Common myeloid progenitor, CD34-positive (primary cell): ENCODE measurements at regions not wholly inside any gene's neighbourhood (a gene's known extent, or its start where the extent isn't known, plus 50 kb on each side); places are given as distances from the start of the nearest gene placed in this dataset.

Source experiments
- CTCF ChIA-PET: fragments of 350-600 bp; sonication (Branson Sonifier 250); formaldehyde crosslinking; loops from one replicate; lab custom pipeline; 2021; ENCODE audit warnings: antibody characterized with exemption; lab: Charles Lee
- POLR2A ChIA-PET: fragments of 350-600 bp; sonication (Branson Sonifier 250); formaldehyde crosslinking; loops from one replicate; lab custom pipeline; 2021; ENCODE audit warnings: antibody characterized with exemption; lab: Charles Lee
- DNase-seq, 3 donors: peaks; one replicate each; pipeline versions ENCODE4 v3.0.0 to v3.0.0-alpha.2; 2013
- H3K27ac ChIP-seq, 2 experiments: 1 replicate in 1 of 2; 2 replicates in 1 of 2; pipeline ENCODE4 v1.7.0; 2013; ENCODE audit warnings: inconsistent platforms in 2 of 2, low read length in 2 of 2, mild to moderate bottlenecking in 2 of 2, low read depth in 1 of 2, moderate library complexity in 1 of 2; ENCODE audit not compliant: severe bottlenecking in 2 of 2, insufficient read depth in 1 of 2, poor library complexity in 1 of 2
- H3K27me3 ChIP-seq, 5 experiments: replicated peaks in 2 of 5; 1 replicate in 3 of 5; 2 replicates in 2 of 5; pipeline versions ENCODE4 v1.6.1 to v1.7.0; 2013; ENCODE audit warnings: low read length in 4 of 5, mild to moderate bottlenecking in 2 of 5, moderate library complexity in 2 of 5, inconsistent platforms in 1 of 5; ENCODE audit not compliant: insufficient read depth in 5 of 5, control insufficient read depth in 4 of 5
- H3K36me3 ChIP-seq, 4 experiments: 1 replicate in 2 of 4; 2 replicates in 2 of 4; pipeline versions ENCODE4 v1.6.1 to v1.7.0; 2013; ENCODE audit warnings: low read length in 3 of 4, control low read depth in 1 of 4, mild to moderate bottlenecking in 1 of 4; ENCODE audit not compliant: control insufficient read depth in 4 of 4, insufficient read depth in 4 of 4
- H3K4me1 ChIP-seq, 4 experiments: 1 replicate in 3 of 4; 2 replicates in 1 of 4; pipeline versions ENCODE4 v1.6.1 to v1.7.1; 2013; ENCODE audit warnings: low read length in 3 of 4, mild to moderate bottlenecking in 3 of 4, control low read depth in 1 of 4, inconsistent platforms in 1 of 4, moderate library complexity in 1 of 4; ENCODE audit not compliant: control insufficient read depth in 4 of 4, insufficient read depth in 4 of 4; ENCODE audit errors: control extremely low read depth in 1 of 4
- H3K4me3 ChIP-seq, 7 experiments: 1 replicate in 4 of 7; 2 replicates in 3 of 7; pipeline versions ENCODE4 v1.5.1 to v1.7.0; 2013; ENCODE audit warnings: mild to moderate bottlenecking in 7 of 7, low read length in 6 of 7, moderate library complexity in 6 of 7, inconsistent platforms in 2 of 7, low read depth in 2 of 7, control low read depth in 1 of 7; ENCODE audit not compliant: insufficient read depth in 4 of 7, control insufficient read depth in 1 of 7; ENCODE audit errors: extremely low read depth in 1 of 7
- H3K9me3 ChIP-seq, 5 experiments: 1 replicate in 4 of 5; 2 replicates in 1 of 5; pipeline versions ENCODE4 v1.6.1 to v1.7.1; 2013; ENCODE audit warnings: low read length in 4 of 5, mild to moderate bottlenecking in 2 of 5, inconsistent platforms in 1 of 5, low read depth in 1 of 5, moderate library complexity in 1 of 5; ENCODE audit not compliant: control insufficient read depth in 4 of 5, insufficient read depth in 2 of 5; ENCODE audit errors: control extremely low read depth in 1 of 5
- WGBS: methylation state at CpG from one replicate; pipeline ENCODE4 v1.1.5; 2013; ENCODE audit not compliant: insufficient coverage; 5-methylcytosine and 5-hydroxymethylcytosine counted together

GRCh38 chr2:180495606-180496005, 484.8 kb upstream of the UBE2E3 start:
- Histone ChIP-seq H3K36me3 (no peaks in the 10 kb centered on the region), H3K27ac (no peak overlapping the region), H3K9me3 (peaks cover 0 to 2% (median 0%) of the 10 kb centered on the region in 5 experiments), H3K4me1 (no peaks in the 10 kb centered on the region), H3K4me3 (no peak overlapping the region), H3K27me3 (no peaks in the 10 kb centered on the region)
- 90% methylated on average over 2 of the region's 2 CpGs for WGBS
- ChIA-PET CTCF (no interaction called here), POLR2A (no interaction called here)
- no peak for DNase-seq

DNA sequence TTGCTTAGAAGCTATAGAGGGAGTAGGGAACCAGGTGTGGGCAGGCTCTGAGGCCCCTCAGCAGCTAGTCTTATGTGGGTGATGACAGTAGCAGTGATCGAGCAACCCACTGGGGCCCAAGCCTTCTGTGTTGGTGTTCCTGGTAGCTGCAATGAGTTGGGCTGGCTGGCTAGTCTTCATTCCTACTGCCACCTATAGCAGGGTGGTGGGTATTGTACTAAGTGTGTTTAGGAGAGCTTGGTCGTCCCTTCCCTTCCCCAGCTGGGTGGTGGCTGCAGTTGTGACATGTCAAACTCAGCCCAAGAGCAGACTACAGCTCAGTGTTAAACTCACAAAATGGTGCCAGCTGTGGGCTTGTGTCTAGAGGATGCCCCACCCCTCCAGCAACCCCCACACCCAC, 486.1 kb upstream of the UBE2E3 start:
- Histone ChIP-seq H3K9me3 (peaks cover 0 to 2% (median 0%) of the 10 kb centered on the region in 5 experiments), H3K36me3 (no peaks in the 10 kb centered on the region), H3K27me3 (no peaks in the 10 kb centered on the region), H3K27ac (no peak overlapping the region), H3K4me3 (no peak overlapping the region), H3K4me1 (no peaks in the 10 kb centered on the region)
- DNase-seq = no peak
- ChIA-PET CTCF (no interaction called here), POLR2A (no interaction called here)
- WGBS = 100% methylated on average over 1 of the region's 2 CpGs

- Histone ChIP-seq H3K36me3 (no peaks in the 10 kb centered on the region), H3K27me3 (no peaks in the 10 kb centered on the region), H3K9me3 (no peaks in the 10 kb centered on the region), H3K4me3 (no peak overlapping the region), H3K27ac (no peak overlapping the region), H3K4me1 (no peaks in the 10 kb centered on the region)
- WGBS = 86% methylated on average over 1 of the region's 4 CpGs
- ChIA-PET POLR2A (no interaction called here), CTCF (no interaction called here)
- no peak for DNase-seq
Measured at GRCh38 chr2:180482696-180483095, 475.6 kb upstream of the CWC22 start.

DNA sequence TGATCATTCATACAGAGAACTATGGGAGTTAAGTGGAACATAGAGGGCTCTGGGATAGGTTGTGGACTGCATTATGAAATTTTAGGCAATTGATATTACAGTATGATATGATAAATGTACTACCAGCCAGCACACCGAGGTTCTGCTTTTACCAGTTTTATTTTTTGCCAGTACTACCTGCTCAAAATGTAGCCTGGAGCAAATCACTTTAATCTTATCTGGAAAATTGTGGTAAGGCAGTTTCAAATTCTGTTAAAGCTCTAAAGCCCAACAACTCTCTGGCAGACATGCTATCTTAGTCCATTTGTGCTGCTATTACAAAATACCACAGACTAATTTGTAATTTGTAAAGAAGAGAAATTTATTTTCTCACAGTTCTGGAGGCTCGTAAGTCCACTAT, 474.9 kb upstream of the CWC22 start:
- no peaks in the 10 kb centered on the region for H3K4me1 ChIP-seq
- POLR2A ChIA-PET = no interaction called here

GRCh38 chr2:180478883-180479282, 471.8 kb upstream of the CWC22 start:
- H3K4me1 ChIP-seq = no peaks in the 10 kb centered on the region
- POLR2A ChIA-PET = no interaction called here
- no peak overlapping the region for H3K4me3 ChIP-seq
- no peak for DNase-seq
- H3K9me3 ChIP-seq = no peaks in the 10 kb centered on the region
- H3K36me3 ChIP-seq = no peaks in the 10 kb centered on the region
- CTCF ChIA-PET = no interaction called here
- H3K27ac ChIP-seq = no peak overlapping the region
- no peaks in the 10 kb centered on the region for H3K27me3 ChIP-seq

More for the DNA sequence above, 474.9 kb upstream of the CWC22 start:
- WGBS = 86% methylated on average over 1 of the region's 2 CpGs
- Histone ChIP-seq H3K36me3 (no peaks in the 10 kb centered on the region), H3K27ac (no peak overlapping the region), H3K27me3 (no peaks in the 10 kb centered on the region), H3K9me3 (no peaks in the 10 kb centered on the region), H3K4me3 (no peak overlapping the region)
- CTCF ChIA-PET = no interaction called here
- no peak for DNase-seq

DNA sequence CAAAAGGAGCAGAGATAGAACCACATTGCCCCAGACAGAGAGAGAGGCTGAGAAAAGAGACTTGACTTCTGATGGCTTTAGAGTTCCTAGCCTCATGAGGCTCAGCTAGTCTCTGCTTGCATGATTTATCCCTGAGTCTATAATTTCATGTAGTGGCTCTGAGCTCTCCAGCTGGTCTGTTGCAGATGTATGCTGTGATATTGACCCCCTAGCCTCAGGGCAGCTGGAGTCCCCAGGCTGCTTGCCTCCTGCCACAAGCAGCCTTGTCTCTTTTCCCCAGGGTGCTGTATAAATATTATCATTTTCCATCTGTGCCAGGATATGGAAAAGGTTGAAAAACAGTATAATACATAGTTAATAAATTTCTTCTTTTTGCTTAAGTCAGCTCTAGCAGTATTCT, 467.6 kb upstream of the CWC22 start:
- CTCF ChIA-PET = interaction anchor here (1.0 kb wide), 1 partner anchor 161 kb away, joined by 3 read pairs; no protein-coding TSS in a partner anchor
- POLR2A ChIA-PET = no interaction called here
- no peaks in the 10 kb centered on the region for H3K4me1 ChIP-seq
- no peak for DNase-seq
- H3K9me3 ChIP-seq = peaks cover 0 to 1% (median 0%) of the 10 kb centered on the region in 5 experiments
- H3K27ac ChIP-seq = no peak overlapping the region
- no peak overlapping the region for H3K4me3 ChIP-seq
- H3K27me3 ChIP-seq = no peaks in the 10 kb centered on the region
- no peaks in the 10 kb centered on the region for H3K36me3 ChIP-seq

DNA sequence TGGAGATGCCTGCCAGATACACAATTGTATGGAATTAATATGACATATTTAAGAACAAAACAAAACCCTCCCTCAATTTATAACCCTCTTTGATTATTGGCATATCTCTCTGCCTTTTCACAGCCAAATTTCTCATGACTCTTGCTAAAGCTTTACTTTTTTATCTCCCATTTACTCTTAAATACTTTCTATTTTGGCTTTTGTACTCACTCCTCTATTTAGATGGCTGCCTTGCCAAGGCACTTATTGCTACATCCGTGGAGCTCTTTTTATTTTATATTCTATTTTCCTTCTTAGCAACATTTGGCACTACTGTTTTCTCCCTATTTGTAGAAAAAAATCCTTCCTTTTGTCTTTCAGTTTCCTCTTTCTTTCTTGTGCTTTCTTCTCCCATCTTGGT, 466.4 kb upstream of the CWC22 start:
- Histone ChIP-seq H3K27ac (no peak overlapping the region), H3K4me3 (no peak overlapping the region), H3K27me3 (no peaks in the 10 kb centered on the region), H3K9me3 (peaks cover 0 to 2% (median 0%) of the 10 kb centered on the region in 5 experiments), H3K4me1 (no peaks in the 10 kb centered on the region), H3K36me3 (no peaks in the 10 kb centered on the region)
- ChIA-PET POLR2A (no interaction called here), CTCF (no interaction called here)
- no peak for DNase-seq
- 100% methylated on average over 1 of the region's 1 CpG for WGBS
